AG10803 (cell line): ENCODE measurements at regions not wholly inside any gene's neighbourhood (a gene's known extent, or its start where the extent isn't known, plus 50 kb on each side); places are given as distances from the start of the nearest gene placed in this dataset.

Source experiments
- DNase-seq: peaks from one replicate; pipeline ENCODE4 v3.0.0; 2010; ENCODE audit warnings: low read depth
- H3K4me3 ChIP-seq: 2 replicates; pipeline ENCODE4 v1.5.1; 2011; ENCODE audit warnings: mild to moderate bottlenecking, low read length, control low read depth
- TF ChIP-seq, protein P1 (sequence below): conservative IDR thresholded peaks from 2 replicates; pipeline ENCODE4 v1.5.1; 2011; ENCODE audit warnings: mild to moderate bottlenecking, low read length, control low read depth, inconsistent platforms

DNA sequence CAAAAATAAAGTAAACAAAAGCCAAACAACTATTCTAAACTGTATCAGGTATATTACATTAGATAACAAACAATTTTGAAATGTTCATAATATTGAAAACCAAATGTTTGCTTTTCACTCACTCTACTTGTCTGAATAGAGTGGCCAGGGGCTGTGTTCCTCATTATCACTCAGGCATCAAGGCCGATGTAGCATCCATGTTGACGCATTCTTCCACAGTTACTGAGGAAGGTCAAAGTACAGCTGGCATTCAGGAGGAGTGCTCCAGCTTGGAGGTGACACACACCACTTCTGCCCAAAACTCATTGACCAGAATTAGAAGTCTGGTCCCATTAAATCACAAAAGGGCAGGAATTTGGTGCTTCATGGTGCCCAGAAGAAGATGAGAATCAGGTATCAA is 137.6 kb upstream of the MANEA start:
- TF ChIP-seq, protein P1, sequence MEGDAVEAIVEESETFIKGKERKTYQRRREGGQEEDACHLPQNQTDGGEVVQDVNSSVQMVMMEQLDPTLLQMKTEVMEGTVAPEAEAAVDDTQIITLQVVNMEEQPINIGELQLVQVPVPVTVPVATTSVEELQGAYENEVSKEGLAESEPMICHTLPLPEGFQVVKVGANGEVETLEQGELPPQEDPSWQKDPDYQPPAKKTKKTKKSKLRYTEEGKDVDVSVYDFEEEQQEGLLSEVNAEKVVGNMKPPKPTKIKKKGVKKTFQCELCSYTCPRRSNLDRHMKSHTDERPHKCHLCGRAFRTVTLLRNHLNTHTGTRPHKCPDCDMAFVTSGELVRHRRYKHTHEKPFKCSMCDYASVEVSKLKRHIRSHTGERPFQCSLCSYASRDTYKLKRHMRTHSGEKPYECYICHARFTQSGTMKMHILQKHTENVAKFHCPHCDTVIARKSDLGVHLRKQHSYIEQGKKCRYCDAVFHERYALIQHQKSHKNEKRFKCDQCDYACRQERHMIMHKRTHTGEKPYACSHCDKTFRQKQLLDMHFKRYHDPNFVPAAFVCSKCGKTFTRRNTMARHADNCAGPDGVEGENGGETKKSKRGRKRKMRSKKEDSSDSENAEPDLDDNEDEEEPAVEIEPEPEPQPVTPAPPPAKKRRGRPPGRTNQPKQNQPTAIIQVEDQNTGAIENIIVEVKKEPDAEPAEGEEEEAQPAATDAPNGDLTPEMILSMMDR: no peak
- no peak for DNase-seq
- H3K4me3 ChIP-seq: no peak overlapping the region

DNA sequence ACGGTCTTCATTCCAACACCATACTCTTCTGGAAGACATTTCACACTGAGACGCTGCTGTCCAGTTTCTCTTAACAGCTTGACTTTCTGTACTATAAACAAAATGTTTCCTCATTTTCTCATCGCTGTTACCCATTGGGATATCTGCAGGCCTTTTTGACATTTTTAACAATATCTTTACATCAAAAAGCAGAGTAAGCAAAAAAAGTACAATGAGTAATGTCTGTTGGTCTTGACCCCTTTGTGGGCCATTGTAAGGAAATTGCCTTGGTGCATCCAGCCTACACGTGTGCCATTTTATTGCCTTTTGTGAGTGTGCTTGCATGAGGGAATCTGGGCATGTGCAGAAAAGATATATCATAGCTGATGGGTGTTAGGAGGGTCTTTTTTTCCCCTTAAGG is 129.1 kb upstream of the MANEA start:
- TF ChIP-seq, protein P1: no peak
- H3K4me3 ChIP-seq: no peak overlapping the region
- DNase-seq: no peak

GRCh38 chr6:95469511-95469910 is 107.8 kb upstream of the MANEA start:
- TF ChIP-seq, protein P1: no peak
- no peak overlapping the region for H3K4me3 ChIP-seq
- no peak for DNase-seq

GRCh38 chr6:95478941-95479340 is 98.4 kb upstream of the MANEA start:
- TF ChIP-seq, protein P1: no peak
- DNase-seq: no peak
- no peak overlapping the region for H3K4me3 ChIP-seq

- TF ChIP-seq, protein P1: no peak
- DNase-seq: no peak
- no peak overlapping the region for H3K4me3 ChIP-seq
Observed at GRCh38 chr6:95487817-95488216, 89.5 kb upstream of the MANEA start.

DNA sequence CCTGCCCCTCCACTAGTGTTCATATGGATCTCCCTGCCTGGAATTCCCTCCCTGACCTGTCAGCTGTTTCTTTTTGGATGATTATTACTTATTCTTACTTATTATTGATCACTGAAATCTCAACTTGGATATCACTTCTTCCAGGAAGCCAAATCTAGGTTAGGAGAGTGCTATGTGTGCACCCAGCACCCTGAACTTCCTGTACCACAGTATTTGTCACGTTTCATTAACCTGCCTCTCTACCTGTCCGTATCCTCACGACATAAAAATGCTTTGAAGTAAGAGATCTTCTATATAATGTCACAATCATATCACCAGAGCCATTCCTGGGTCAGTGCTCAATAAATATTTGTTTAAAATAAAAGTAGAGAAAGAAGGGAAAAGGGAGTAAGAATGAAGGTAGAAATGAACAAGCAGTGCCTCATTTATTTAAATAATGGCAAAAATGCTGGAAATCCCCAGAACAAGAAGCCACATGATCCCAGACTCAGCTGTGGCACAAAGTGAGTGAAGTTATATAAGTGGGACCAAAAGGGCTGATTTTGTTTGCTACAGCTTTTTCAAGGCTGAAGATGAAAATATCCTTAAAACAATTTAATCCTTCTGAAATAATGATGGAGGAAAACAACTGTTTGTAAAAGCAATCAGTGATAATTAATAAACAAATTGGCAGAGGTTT is 88.0 kb upstream of the MANEA start:
- DNase-seq: no peak
- TF ChIP-seq, protein P1: no peak
- H3K4me3 ChIP-seq: no peak overlapping the region

- H3K4me3 ChIP-seq: no peak overlapping the region
- TF ChIP-seq, protein P1: no peak
- no peak for DNase-seq
Observed at GRCh38 chr6:95496769-95497426, 80.4 kb upstream of the MANEA start.
